ENCODE measurements at regions not wholly inside any gene's neighbourhood (a gene's known extent, or its start where the extent isn't known, plus 50 kb on each side); places are given as distances from the start of the nearest gene placed in this dataset.

DNA sequence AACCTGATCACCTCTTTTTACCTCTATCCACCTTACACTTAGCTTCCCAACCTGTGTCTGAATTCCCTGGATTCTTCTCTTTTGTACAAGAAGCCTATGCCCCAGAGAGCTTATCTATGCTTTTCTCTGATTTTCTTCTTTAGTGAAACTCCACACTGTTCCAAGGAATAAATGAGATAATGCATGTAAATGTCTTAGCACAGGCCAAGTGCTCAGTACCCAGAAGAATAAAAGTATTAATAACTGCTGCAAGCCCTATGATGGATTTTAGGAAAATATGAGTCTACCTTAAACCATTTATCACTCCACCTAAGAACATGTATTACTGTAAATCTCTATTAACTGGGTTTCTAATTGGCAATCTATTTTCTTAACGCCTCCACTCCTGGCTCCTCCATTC is 168.5 kb upstream of the TNC start:
- H3K4me3 ChIP-seq (ENCODE audit: low read depth, low read length), result no peak overlapping the region
- ChIA-PET POLR2A (no interaction called here), CTCF (no interaction called here)
- H3K27ac ChIP-seq (ENCODE audit: low read depth, low read length), result no peak overlapping the region
- no peaks in the 10 kb centered on the region for H3K9me3 ChIP-seq (ENCODE audit: control insufficient read depth, insufficient read depth, low read length)
- DNase-seq (ENCODE audit: low read depth, low spot score), result no peak
- H3K27me3 ChIP-seq (ENCODE audit: control insufficient read depth, insufficient read depth, low read length), result no peaks in the 10 kb centered on the region
- TF ChIP-seq CTCF (IDR thresholded peaks at IDR 0.05; ENCODE audit: low read depth, low read length), result no peak

GRCh38 chr9:115289757-115290208 is 171.8 kb upstream of the TNC start:
- Histone ChIP-seq H3K27ac (ENCODE audit: low read depth, low read length) (no peak overlapping the region), H3K4me3 (ENCODE audit: low read depth, low read length) (no peak overlapping the region), H3K9me3 (ENCODE audit: control insufficient read depth, insufficient read depth, low read length) (no peaks in the 10 kb centered on the region), H3K27me3 (ENCODE audit: control insufficient read depth, insufficient read depth, low read length) (no peaks in the 10 kb centered on the region)
- ChIA-PET POLR2A (no interaction called here), CTCF (no interaction called here)
- peak; percentile 39 for DNase-seq (ENCODE audit: low read depth, low spot score)
- no peak for TF ChIP-seq CTCF (IDR thresholded peaks at IDR 0.05; ENCODE audit: low read depth, low read length)

DNA sequence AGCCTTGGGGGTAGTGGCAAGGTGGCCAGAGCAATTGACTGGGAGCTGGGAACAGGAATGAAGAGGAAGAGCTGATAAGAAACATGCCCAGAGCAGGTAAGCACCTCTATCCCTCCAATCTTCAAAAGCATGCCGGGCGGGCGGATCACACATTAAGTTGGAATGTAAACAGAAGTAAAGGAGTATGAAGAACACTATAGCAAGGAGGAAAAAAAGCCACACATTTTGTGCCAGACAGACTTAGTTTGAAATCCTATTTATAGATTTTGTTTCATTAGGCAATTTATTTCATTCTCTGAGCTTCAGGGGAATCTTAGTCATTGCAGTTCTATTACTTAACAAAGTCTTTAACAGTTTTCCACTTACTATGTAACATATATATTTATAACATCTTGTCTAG is 173.9 kb upstream of the TNC start:
- Histone ChIP-seq H3K9me3 (ENCODE audit: control insufficient read depth, insufficient read depth, low read length) (no peaks in the 10 kb centered on the region), H3K27me3 (ENCODE audit: control insufficient read depth, insufficient read depth, low read length) (no peaks in the 10 kb centered on the region), H3K27ac (ENCODE audit: low read depth, low read length) (no peak overlapping the region), H3K4me3 (ENCODE audit: low read depth, low read length) (no peak overlapping the region)
- no peak for DNase-seq (ENCODE audit: low read depth, low spot score)
- POLR2A ChIA-PET, result interaction anchor here (0.8 kb wide), 1 partner anchor 26 kb away, joined by 3 read pairs; no protein-coding TSS in a partner anchor
- no peak for TF ChIP-seq CTCF (IDR thresholded peaks at IDR 0.05; ENCODE audit: low read depth, low read length)
- CTCF ChIA-PET, result interaction anchor here (1.3 kb wide), 1 partner anchor 11 kb away, joined by 3 read pairs; no protein-coding TSS in a partner anchor

GRCh38 chr9:115292584-115293279 is 174.8 kb upstream of the TNC start:
- no peak for DNase-seq (ENCODE audit: low read depth, low spot score)
- Histone ChIP-seq H3K9me3 (ENCODE audit: control insufficient read depth, insufficient read depth, low read length) (no peaks in the 10 kb centered on the region), H3K27ac (ENCODE audit: low read depth, low read length) (no peak overlapping the region), H3K4me3 (ENCODE audit: low read depth, low read length) (no peak overlapping the region), H3K27me3 (ENCODE audit: control insufficient read depth, insufficient read depth, low read length) (no peaks in the 10 kb centered on the region)
- POLR2A ChIA-PET, result interaction anchor here (0.8 kb wide), 1 partner anchor 27 kb away, joined by 3 read pairs; no protein-coding TSS in a partner anchor
- CTCF ChIA-PET, result interaction anchor here (0.6 to 1.3 kb wide), 2 partner anchors 10 to 179 kb away, joined by 3 read pairs; no protein-coding TSS in a partner anchor
- TF ChIP-seq CTCF (IDR thresholded peaks at IDR 0.05; ENCODE audit: low read depth, low read length), result no peak

DNA sequence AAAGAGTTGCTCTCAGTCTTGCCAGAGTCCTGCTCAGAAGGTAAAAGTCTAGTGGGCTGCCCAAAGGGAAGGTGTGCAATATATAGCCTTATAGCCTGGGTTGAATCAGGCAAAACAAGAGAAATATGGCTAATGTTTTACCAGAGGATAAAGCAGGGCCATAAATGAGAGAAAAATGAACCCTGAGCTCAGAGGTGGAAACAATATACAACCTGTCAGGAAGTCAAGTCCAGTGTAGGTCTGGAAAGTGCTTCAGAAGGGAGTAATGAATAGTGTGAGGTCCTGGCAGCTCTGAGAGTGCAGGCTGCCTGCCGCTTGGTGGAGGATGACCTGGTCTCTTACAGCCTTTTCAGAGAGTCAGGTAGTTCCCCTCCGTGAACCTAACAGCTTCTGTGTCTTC is 177.8 kb upstream of the TNC start:
- CTCF ChIA-PET, result no interaction called here
- Histone ChIP-seq H3K9me3 (ENCODE audit: control insufficient read depth, insufficient read depth, low read length) (no peaks in the 10 kb centered on the region), H3K27me3 (ENCODE audit: control insufficient read depth, insufficient read depth, low read length) (no peaks in the 10 kb centered on the region), H3K27ac (ENCODE audit: low read depth, low read length) (no peak overlapping the region), H3K4me3 (ENCODE audit: low read depth, low read length) (no peak overlapping the region)
- no peak for DNase-seq (ENCODE audit: low read depth, low spot score)
- POLR2A ChIA-PET, result no interaction called here
- TF ChIP-seq CTCF (IDR thresholded peaks at IDR 0.05; ENCODE audit: low read depth, low read length), result no peak
